Fibroblast of the aortic adventitia (primary cell): ENCODE measurements at regions not wholly inside any gene's neighbourhood (a gene's known extent, or its start where the extent isn't known, plus 50 kb on each side); places are given as distances from the start of the nearest gene placed in this dataset.

Experiments used
- DNase-seq: peaks from one replicate; pipeline ENCODE4 v3.0.0-alpha.2; 2010; ENCODE audit warnings: low read depth
- H3K4me3 ChIP-seq: 2 replicates; pipeline ENCODE4 v1.5.1; 2011; ENCODE audit warnings: low read depth, mild to moderate bottlenecking, control low read depth, low read length, moderate library complexity
- TF ChIP-seq, protein P1 (sequence below): IDR thresholded peaks from 2 replicates; pipeline ENCODE4 v1.5.1; 2011; ENCODE audit warnings: mild to moderate bottlenecking, low read length, control low read depth, inconsistent platforms; ENCODE audit not compliant: insufficient read depth

GRCh38 chr15:97672586-97672985 lies 287.9 kb upstream of the ARRDC4 start:
- no peak for DNase-seq
- TF ChIP-seq, protein P1, sequence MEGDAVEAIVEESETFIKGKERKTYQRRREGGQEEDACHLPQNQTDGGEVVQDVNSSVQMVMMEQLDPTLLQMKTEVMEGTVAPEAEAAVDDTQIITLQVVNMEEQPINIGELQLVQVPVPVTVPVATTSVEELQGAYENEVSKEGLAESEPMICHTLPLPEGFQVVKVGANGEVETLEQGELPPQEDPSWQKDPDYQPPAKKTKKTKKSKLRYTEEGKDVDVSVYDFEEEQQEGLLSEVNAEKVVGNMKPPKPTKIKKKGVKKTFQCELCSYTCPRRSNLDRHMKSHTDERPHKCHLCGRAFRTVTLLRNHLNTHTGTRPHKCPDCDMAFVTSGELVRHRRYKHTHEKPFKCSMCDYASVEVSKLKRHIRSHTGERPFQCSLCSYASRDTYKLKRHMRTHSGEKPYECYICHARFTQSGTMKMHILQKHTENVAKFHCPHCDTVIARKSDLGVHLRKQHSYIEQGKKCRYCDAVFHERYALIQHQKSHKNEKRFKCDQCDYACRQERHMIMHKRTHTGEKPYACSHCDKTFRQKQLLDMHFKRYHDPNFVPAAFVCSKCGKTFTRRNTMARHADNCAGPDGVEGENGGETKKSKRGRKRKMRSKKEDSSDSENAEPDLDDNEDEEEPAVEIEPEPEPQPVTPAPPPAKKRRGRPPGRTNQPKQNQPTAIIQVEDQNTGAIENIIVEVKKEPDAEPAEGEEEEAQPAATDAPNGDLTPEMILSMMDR: no peak

DNA sequence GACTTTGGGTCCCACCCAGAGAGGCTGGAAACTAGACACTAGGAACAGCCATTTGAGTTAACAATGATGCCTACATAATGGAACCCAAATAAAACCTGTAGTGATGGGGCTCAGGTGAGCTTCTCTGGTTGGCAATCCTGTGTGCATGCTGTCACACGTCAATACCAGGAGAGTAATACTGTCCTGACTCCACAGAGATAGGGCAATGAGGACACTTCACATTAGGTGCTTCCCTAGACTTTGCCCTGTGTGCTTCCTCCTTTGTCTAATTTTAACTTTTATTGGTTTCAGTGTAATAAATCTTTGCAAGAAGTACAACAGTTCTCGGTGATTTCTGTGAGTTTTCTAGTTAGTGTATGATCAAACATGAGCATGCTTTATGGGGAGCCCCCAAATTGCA lies 281.8 kb upstream of the ARRDC4 start:
- TF ChIP-seq, protein P1: no peak
- no peak overlapping the region for H3K4me3 ChIP-seq
- no peak for DNase-seq

More at GRCh38 chr15:97672586-97672985, 287.9 kb upstream of the ARRDC4 start:
- no peak overlapping the region for H3K4me3 ChIP-seq

GRCh38 chr15:97679106-97679688 lies 281.3 kb upstream of the ARRDC4 start:
- no peak for DNase-seq
- no peak overlapping the region for H3K4me3 ChIP-seq
- TF ChIP-seq, protein P1: no peak

DNA sequence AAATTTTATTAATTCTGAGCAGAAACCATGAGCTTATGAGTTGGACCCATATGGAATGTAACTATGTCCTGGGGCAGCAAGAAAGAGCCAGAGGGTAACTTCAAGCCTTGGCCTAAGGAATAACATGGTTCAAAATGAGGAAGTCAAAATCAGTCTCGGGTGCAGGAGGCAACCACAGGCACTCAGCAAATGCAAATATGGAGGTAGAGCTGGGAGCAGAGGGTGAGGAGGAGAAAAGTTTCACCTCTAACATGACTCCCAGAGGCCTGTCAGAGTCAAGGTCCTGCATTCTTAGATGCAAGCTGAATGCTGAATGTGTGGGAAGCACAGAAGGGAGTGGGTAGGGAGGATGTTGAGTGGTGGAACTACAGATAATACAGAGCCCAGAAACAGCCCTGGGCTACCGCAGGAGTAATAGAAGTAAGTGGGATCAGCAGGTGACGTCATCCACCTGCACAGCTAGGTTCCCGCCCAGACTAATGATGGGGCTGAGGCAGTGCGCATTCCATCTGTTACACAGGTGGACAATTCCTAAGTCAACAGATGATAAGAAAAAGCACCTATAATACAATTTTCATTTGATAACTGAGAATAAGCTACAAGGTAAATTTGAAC lies 279.8 kb upstream of the ARRDC4 start:
- no peak overlapping the region for H3K4me3 ChIP-seq
- TF ChIP-seq, protein P1: no peak
- DNase-seq: no peak

DNA sequence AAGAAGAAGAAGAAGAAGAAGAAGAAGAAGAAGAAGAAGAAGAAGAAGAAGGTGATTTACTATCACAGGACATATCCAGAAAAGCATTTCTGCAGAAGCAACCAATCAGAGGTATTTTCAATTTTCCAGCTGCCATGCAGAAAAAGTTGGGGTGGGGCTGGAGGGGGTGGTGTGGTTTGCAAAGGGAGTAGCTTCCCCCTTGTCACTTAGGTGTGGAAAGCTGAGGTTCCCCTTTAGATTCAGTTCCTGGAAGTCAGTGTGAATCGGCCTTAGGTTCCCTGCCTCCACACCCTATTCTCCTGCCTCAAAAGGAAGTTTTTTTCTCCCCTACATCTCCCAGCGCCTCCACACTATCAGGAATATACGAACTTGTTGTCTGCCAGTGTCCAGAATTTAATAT lies 276.7 kb upstream of the ARRDC4 start:
- TF ChIP-seq, protein P1: no peak
- DNase-seq: no peak
- H3K4me3 ChIP-seq: no peak overlapping the region

DNA sequence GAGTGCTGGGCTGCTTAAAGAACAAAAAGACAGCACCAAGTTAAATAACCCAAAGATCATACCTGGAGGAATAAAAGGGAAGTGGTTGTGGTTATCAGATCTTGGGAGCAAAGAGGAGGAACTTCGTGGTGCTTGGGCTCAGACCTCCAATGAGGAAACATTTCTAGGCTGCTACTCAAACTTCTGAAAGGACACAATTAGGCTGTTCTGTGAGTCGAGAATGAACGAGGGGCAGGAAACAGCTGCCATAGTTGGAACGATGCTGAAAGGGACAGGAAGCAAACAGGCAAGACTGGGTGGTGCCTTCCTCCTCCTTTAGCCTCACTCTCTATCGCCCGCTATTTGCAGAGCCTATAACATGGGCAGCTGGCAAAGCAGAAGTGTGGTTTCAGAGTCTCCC lies 276.3 kb upstream of the ARRDC4 start:
- no peak for DNase-seq
- TF ChIP-seq, protein P1: no peak
- H3K4me3 ChIP-seq: no peak overlapping the region

GRCh38 chr15:97686324-97686723 lies 274.2 kb upstream of the ARRDC4 start:
- no peak overlapping the region for H3K4me3 ChIP-seq
- TF ChIP-seq, protein P1: no peak
- no peak for DNase-seq
